GM18951 (cell line): ENCODE measurements at regions not wholly inside any gene's neighbourhood (a gene's known extent, or its start where the extent isn't known, plus 50 kb on each side); places are given as distances from the start of the nearest gene placed in this dataset.

Experiments
- POLR2A ChIP-seq: IDR thresholded peaks from 4 replicates; pipeline ENCODE4 v1.6.1; 2011; ENCODE audit warnings: mild to moderate bottlenecking; ENCODE audit not compliant: insufficient read length, insufficient read depth; ENCODE audit errors: extremely low read depth
- in situ Hi-C: fragments of 300-500 bp; cut with MboI; formaldehyde crosslinking; loops from one replicate; pipeline ENCODE4 v1.12.0; 2022; ENCODE audit warnings: low sequenced_read_pairs, mixed read lengths, inconsistent platforms; ENCODE audit not compliant: unreplicated experiment

DNA sequence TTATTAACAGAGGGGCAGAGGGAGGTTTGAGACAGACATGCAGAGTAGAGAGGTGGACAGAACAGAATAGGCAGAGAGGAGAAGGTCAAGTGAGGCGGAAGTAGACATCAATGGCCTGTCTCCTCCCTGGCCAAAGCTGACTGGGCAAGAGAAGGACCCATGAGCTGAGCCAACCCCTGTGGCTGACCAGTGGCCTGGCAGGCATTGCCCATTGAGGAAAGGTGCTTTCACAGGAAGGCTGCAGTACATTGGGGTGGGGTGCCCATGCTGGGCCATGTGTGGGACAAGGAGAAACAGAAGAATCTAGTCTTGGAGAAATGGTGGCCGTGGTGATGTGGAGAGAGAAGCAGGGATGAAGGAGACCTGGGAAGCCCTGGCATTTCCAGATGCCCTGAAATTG, 76.0 kb downstream of the MYEOV start:
- TF ChIP-seq POLR2A: no peak
- in situ Hi-C loops: no loop called here

DNA sequence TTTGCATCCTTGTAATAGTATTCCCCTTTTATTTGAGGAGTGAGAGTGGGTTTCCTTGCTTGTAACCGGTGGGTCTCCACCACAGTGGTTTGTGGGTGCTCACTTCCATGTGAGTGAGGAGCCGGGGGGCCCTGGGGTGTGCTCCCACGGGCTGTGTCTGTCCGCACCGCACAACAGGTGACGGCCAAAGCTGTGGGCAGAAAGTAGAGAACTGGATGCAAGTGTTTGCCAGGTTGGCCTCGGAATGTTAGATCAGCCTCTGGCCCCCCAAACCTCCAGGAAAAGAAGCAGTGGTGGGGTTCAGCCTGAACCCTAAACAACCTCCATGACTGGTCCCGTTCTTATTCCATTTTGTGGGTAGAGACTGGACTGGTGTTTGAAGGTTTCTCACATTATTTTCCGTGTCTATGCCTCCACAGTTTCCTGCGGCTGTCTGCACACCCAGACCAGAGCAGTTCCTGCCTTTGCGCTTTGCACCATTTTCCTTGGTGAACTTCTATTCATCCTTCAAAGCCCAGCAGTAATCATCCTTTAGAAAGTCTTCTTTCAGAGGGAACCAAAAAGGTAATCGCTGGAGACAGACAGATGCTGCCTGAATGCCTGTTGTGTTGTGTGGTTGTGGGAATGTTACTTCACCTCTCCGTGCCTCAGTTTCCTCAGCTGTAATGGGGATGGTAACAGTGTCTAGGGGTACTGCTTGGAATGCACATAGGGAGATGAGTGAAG, 77.2 kb downstream of the MYEOV start:
- no peak for TF ChIP-seq POLR2A
- in situ Hi-C loops: no loop called here

DNA sequence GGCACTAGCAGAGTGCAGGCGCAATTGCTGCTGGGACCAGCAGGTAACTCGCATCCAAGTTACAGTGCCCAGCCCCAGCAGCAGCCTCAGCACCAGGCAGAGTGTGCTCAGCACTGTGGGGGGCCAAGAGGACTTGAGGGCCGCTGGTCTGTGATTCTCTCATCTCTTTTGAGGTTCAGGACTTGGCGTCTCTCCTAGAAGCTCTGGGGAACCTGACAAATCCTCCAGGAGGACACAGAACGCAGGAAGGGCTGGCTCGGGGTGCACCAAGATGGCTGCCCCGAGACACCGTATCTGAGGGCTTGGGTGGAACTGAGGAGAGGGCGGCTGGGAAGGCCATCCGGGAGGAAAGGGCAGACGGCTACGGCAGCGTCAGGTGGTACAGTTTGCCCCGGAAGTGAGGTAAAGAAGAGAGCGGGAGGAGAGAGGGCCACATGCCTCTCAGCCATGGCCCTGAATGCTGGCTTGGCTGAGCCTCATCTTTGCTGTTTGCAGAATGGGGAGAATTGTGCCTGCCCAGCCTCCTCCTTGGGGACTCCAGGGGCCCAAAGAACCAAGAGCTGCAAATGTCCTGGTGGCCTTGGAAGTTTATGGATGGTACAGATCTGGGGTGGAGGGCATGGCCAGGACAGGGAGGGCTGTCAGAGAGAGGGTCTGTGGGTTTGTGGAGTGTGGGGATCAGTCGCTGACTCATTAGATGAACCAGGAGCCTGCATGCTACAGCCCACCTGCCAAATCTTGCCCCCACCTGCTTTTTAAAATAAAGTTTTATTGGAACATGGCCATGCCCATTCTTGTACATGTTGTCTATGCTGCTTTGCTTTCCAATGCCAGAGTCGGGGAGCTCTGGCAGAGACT, 78.0 kb downstream of the MYEOV start:
- in situ Hi-C loops: no loop called here
- no peak for TF ChIP-seq POLR2A

DNA sequence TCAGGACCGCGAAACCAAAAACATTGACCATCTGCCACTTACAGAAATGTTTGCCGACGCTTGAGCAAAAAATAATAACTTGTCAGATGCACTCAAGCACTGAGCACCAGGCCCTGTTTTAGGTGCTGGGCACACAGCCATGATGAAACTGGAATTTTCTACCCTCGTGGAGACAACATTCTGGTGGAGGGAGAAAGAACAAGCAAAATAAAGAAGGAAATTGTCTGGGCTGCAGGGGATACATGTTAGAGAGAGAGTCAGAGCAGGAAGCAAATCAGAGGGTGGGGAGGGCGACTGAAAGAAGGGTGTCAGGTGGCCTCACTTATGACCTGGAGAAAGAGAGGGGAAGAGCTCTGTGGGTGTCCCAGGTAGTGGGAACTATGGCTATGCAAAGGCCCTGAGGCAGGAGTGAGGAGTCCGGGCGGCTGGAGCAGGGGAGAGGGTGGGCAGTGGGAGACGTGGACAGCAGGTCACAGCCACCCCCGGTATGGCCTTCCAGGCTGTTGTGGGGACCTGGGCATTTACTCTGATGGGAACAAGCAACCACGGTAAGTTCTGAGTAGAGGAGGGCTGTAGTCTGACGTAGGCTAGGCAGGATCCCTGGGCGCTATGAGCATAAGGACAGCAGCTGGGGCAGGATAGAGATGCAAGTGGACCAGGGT, 78.8 kb downstream of the MYEOV start:
- in situ Hi-C loops: no loop called here
- TF ChIP-seq POLR2A: no peak

DNA sequence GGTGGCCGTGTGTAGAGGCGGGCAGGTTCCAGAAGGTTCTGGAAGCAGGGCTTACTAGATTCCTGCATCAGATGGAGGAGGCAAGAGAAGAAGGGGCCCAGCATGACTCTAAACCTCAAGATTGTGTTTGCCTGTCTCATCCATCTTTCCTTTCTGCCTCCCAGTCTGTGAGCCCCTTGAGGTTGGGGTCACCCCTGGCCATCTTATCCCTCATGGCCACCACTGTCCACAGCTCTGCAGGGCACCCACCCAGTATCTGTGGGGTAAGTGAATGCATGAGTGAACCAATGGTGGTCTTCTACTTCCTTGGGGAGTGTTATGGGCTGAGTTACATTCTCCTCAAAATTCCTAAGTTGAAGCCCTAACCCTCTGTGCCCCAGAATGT, 79.3 kb downstream of the MYEOV start:
- no peak for TF ChIP-seq POLR2A
- in situ Hi-C loops: no loop called here

DNA sequence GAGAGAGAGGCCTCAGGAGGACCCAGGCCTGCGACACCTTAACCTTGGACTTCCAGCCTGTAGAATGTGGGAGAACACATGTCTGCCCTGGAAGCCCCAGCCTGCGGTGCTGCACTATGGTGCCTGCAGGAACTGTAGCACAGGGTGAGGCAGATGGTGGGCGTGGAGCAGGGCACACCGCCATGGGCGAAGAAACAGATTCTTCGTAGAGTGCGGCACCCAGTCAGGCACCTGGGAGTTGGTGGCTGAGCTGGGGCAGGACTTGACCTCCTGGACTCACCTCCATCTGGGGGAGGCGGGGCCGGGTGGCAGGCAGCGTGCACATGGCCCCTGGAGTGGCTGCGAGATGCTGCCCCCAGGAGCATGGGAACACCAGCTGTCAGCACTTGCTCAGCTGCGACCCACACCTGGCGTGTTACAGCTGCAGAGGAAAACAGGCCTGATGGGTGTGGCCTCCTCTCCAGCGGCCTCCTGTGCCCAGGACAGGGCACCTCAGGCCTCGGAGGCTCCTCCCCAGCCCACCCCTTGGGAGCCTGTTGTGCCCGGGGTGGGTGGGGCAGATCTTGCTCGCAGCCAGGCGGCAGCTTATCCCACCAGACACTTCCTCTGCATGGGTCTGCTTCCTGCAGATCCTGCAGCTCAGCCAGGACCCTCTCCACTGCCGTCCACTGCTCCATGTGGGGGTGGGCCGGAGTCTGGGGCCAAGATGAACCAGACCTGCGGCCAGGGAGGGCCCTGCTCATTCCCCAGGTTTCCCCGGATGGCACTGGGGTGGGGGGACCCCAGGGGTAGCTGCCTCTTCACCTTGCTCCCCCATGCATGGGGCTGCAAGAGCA, 80.4 kb downstream of the MYEOV start:
- no peak for TF ChIP-seq POLR2A
- in situ Hi-C loops: no loop called here

DNA sequence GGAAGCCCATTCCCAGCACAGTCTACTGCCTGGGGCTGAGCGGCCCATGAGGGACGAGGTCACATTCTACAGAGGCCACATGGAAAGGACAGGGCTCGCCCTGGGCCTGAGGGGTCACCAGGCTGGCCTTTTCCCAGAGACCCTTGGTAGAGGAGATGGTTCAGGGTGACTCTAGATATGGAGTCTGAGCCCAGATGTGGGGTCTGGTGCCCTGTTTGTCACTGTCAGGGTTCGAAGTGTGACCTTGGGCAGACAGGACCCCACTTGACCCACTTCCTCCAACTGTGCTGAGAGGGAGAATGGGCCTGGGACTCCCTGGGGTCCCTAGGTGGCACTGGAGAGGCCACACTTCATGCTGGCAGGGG, 81.0 kb downstream of the MYEOV start:
- in situ Hi-C loops: no loop called here
- TF ChIP-seq POLR2A: no peak

DNA sequence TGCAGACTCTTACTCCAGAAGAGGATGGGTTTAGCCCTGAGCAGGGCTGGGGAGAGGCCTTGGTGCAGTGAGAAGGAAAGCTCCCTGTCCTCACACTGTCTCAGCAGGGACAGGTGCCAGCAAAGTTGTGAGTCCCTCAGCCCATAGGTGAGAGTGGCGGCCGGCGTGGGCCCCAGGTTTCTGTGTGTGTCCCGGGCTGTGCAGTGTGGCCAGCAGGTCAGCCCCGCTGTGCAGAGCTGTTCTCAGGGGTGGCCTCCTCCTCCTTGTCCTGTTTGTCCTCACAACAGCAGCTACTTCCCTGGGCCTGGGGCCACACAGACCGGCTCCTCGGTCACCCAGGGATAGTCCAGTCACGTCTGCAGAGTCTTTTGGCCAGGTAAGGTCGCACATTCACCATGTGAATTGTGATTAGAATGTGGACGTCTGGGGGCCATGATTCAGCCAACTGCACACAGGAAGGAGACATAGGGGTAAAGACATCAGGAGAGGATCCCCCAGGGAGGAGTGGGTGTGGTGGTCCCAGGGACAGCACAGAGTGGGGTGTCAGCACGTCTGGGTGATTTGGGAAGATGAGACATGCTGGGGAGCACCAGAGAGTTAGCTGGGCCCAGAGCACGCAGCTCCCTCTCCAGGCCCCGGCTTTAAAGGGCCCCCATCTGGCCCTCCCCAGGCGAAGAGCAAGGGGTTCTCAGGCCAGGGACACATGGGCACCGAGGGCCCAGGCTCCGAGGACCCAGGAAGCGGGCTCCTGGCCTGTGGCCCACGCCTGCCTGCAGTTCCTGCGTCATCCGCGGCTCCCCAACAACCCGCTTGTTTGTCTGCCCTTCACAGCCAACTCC, 81.6 kb downstream of the MYEOV start:
- TF ChIP-seq POLR2A: no peak
- in situ Hi-C loops: no loop called here

DNA sequence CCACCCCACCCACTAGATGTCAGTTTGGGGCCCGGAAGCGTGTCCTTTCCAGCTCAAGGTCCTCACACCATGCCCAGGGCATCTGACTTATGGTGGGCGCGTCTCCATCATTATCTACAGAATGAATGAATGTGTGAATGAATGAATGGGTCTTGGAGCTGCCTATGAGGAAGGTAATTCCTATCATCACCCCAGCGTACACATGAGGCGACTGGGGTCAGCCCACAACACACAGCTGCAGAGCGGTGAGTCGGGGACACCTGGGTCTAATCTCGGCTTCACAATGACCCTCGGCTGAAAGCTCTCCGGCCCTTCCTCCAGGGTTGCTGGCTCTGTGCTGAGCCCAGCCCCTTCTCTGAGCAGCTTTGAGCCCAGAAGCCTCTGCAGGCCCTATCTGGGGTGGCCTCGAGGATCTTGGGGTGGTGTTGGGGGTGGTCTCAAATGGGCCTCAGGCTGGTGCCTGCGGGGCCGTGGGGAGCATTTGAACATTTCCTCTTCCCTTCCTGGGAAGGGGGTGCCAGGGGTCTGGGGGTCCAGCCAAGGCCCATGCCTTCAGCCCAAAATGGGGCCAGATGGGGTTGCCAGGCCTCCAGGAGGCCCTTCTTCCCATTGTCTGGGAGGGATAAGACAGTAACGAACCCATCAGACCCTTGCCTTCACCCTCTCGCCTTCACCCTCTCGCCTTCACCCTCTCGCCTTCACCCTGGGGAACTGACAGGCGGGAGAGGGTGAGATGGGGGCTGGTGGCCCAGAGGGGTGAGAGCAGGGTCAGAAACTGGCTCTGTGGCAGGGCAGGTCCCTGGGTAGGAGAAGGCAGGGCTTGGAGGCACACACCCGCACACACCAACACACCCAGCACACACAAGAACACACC, 82.4 kb downstream of the MYEOV start:
- in situ Hi-C loops: no loop called here

DNA sequence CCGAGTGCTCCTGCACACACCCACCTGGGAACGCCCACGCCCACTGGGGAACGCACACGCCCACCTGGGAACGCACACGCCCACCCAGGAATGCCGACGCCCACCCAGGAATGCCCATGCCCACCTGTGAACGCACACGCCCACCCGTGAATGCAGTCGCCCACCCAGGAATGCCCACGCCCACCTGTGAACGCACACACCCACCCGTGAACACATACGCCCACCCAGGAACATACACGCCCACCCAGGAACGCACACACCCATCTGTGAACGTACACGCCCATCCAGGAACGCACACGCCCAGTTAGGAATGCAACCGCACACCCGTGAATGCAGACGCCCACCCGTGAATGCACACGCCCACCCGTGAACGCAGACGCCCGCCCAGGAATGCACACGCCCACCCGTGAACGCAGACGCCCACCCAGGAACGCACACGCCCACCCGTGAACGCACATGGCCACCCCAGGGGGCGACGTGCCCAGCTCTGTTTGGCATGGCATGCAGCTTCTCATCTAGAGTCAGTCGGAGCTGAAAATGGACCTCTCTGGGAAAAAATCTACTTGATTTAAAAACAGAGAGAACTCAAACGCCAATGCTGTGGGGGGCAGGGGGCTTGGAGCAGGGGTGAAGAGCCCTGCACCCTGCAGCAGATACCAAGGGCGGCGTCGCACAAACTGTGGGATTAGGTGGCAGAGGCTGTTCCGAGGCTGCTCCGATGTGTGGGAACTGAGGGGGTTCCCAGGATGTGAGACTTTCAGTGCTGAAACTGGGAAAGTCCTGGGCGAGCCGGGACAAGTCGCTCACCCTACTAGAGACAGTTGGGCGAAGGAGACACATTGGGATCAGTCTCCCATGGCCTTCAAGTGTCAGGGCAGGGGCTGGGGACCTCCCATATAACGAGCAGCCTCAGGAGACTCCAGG, 83.3 kb downstream of the MYEOV start:
- in situ Hi-C loops: no loop called here
- TF ChIP-seq POLR2A: no peak

More for the DNA sequence above, 82.4 kb downstream of the MYEOV start:
- TF ChIP-seq POLR2A: no peak
